ENCODE measurements at regions not wholly inside any gene's neighbourhood (a gene's known extent, or its start where the extent isn't known, plus 50 kb on each side); places are given as distances from the start of the nearest gene placed in this dataset.

- ChIA-PET POLR2A (no interaction called here), CTCF (interaction anchor here (0.6 kb wide), 1 partner anchor 73 kb away, joined by 6 read pairs; no protein-coding TSS in a partner anchor)
- Histone ChIP-seq H3K27ac (ENCODE audit: extremely low read depth, low read depth, low read length) (no peak overlapping the region), H3K4me1 (ENCODE audit: control insufficient read depth, insufficient read depth, low read length) (no peaks in the 10 kb centered on the region), H3K36me3 (ENCODE audit: control insufficient read depth in 2 of 2, insufficient read depth in 1 of 2, low read length in 2 of 2) (no peaks in the 10 kb centered on the region), H3K9me3 (ENCODE audit: control insufficient read depth, insufficient read depth, low read depth, low read length) (no peaks in the 10 kb centered on the region), H3K4me3 (ENCODE audit: low read depth, low read length) (no peak overlapping the region)
- TF ChIP-seq ZNF426 (tag by site-specific recombination; IDR thresholded peaks at IDR 0.05) (no peak), ZNF792 (tag by site-specific recombination; IDR thresholded peaks at IDR 0.05) (no peak), ZFHX2 (tag by site-specific recombination; conservative IDR thresholded peaks at IDR 0.05) (no peak), ZBTB6 (tag by site-specific recombination; IDR thresholded peaks at IDR 0.05) (no peak), ZNF112 (tag by site-specific recombination; IDR thresholded peaks at IDR 0.05) (no peak), ZNF214 (tag by site-specific recombination; IDR thresholded peaks at IDR 0.05; ENCODE audit: borderline replicate concordance) (no peak), ZNF211 (tag by site-specific recombination; IDR thresholded peaks at IDR 0.05; ENCODE audit: low read depth) (no peak), ZNF18 (tag by site-specific recombination; IDR thresholded peaks at IDR 0.05) (no peak), HOXD13 (CRISPR knock-in tag; IDR thresholded peaks at IDR 0.05; ENCODE audit: borderline replicate concordance) (no peak), ZNF654 (tag by site-specific recombination; IDR thresholded peaks at IDR 0.05; ENCODE audit: low read depth) (no peak), ZNF544 (tag by site-specific recombination; IDR thresholded peaks at IDR 0.05) (no peak), ZNF776 (tag by site-specific recombination; IDR thresholded peaks at IDR 0.05; ENCODE audit: borderline replicate concordance) (no peak), AEBP2 (tag by site-specific recombination; IDR thresholded peaks at IDR 0.05; ENCODE audit: borderline replicate concordance) (no peak), PATZ1 (tag by site-specific recombination; IDR thresholded peaks at IDR 0.05) (no peak), ZSCAN4 (tag by site-specific recombination; IDR thresholded peaks at IDR 0.05) (no peak)
Observed at GRCh38 chr20:17026346-17026745, 200.5 kb upstream of the PCSK2 start.

GRCh38 chr20:17029698-17030097 lies 197.1 kb upstream of the PCSK2 start:
- Histone ChIP-seq H3K9me3 (ENCODE audit: control insufficient read depth, insufficient read depth, low read depth, low read length) (no peaks in the 10 kb centered on the region), H3K4me1 (ENCODE audit: control insufficient read depth, insufficient read depth, low read length) (no peaks in the 10 kb centered on the region), H3K4me3 (ENCODE audit: low read depth, low read length) (no peak overlapping the region), H3K27ac (ENCODE audit: extremely low read depth, low read depth, low read length) (no peak overlapping the region), H3K36me3 (ENCODE audit: control insufficient read depth in 2 of 2, insufficient read depth in 1 of 2, low read length in 2 of 2) (no peaks in the 10 kb centered on the region)
- ChIA-PET POLR2A (no interaction called here), CTCF (no interaction called here)
- no peak for TF ChIP-seq ZBTB8A (tag by site-specific recombination; IDR thresholded peaks at IDR 0.05)
- TF ChIP-seq ZNF560 (tag by site-specific recombination; IDR thresholded peaks at IDR 0.05; ENCODE audit: borderline replicate concordance) = no peak
- no peak for TF ChIP-seq ZNF707 (tag by site-specific recombination; IDR thresholded peaks at IDR 0.05)
- no peak for TF ChIP-seq GLIS2 (tag by site-specific recombination; IDR thresholded peaks at IDR 0.05)
- TF ChIP-seq ZNF449 (tag by site-specific recombination; IDR thresholded peaks at IDR 0.05) = no peak

All from HEK293 (cell line).